Thymus (tissue), 11 donors: ENCODE measurements at regions not wholly inside any gene's neighbourhood (a gene's known extent, or its start where the extent isn't known, plus 50 kb on each side); places are given as distances from the start of the nearest gene placed in this dataset.

Experiments used
- DNase-seq, 9 donors: peaks; one replicate each; pipeline ENCODE4 v3.0.0-alpha.2; 2013; ENCODE audit warnings: low spot score in 9 of 9, low read depth in 6 of 9, missing footprints in 1 of 9
- H3K27ac ChIP-seq, 2 donors: one replicate each; pipeline ENCODE4 v1.5.1; 2013; ENCODE audit warnings: control low read depth in 1 of 2, low read depth in 1 of 2, low read length in 1 of 2, mild to moderate bottlenecking in 1 of 2, moderate library complexity in 1 of 2
- H3K27me3 ChIP-seq, 2 donors: one replicate each; pipeline ENCODE4 v1.5.1; 2013; ENCODE audit warnings: low read length in 1 of 2; ENCODE audit not compliant: control insufficient read depth in 2 of 2, insufficient read depth in 1 of 2
- H3K36me3 ChIP-seq, 2 donors: one replicate each; pipeline ENCODE4 v1.5.1; 2013; ENCODE audit warnings: low read length in 1 of 2, mild to moderate bottlenecking in 1 of 2, moderate library complexity in 1 of 2; ENCODE audit not compliant: control insufficient read depth in 2 of 2, insufficient read depth in 2 of 2
- H3K4me1 ChIP-seq, 2 donors: one replicate each; pipeline ENCODE4 v1.5.1; 2013; ENCODE audit warnings: low read length in 2 of 2; ENCODE audit not compliant: control insufficient read depth in 2 of 2, insufficient read depth in 2 of 2
- H3K4me3 ChIP-seq, 2 donors: one replicate each; pipeline ENCODE4 v1.5.1; 2013; ENCODE audit warnings: low read length in 2 of 2, control low read depth in 1 of 2, mild to moderate bottlenecking in 1 of 2
- H3K9me3 ChIP-seq, 2 donors: one replicate each; pipeline ENCODE4 v1.5.1; 2013; ENCODE audit warnings: low read length in 1 of 2, mild to moderate bottlenecking in 1 of 2; ENCODE audit not compliant: control insufficient read depth in 2 of 2, insufficient read depth in 1 of 2
- WGBS: extraction: QIAGEN DNeasy Blood & Tissue Kit; methylation state at CpG from one replicate; pipeline ENCODE4 v1.1.7; 2013; 5-methylcytosine and 5-hydroxymethylcytosine counted together
- donor health status: healthy.

DNA sequence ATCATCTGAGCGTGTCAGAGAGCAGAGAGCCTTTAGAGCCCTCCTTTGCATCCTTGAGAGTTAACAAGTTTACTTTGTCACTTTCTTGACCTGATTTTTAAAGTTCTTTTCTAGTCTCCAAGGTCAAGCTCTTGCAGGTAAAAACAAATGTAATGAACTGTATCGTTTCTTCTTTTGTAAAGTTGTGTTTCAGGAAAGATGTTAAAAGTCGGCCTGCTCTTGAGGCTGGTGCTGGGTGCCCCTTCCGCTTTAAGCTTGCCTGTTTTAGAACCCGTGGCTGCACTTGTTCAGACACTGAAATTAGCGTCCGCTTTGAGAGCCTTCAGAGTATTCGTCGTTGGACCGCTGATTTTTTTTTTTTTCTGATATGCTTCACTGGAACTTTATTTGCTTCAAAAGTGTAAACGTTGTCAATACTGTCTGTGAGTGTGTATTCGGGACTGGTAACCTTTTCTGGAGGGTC, 52.6 kb upstream of the ULK4 start:
- WGBS, result 2% methylated on average over 12 of the region's 12 CpGs
- DNase-seq, result peak in 5 of 9 donors; percentile 19 to 65 (median 29)
- peaks cover 7 to 21% of the 10 kb centered on the region in 2 donors for H3K4me1 ChIP-seq

GRCh38 chr3:42013691-42014457, 52.0 kb upstream of the ULK4 start:
- peak overlapping the region; percentile 52 to 70 for H3K27ac ChIP-seq
- DNase-seq, result peak in 5 of 9 donors; percentile 6 to 49 (median 23)
- under 1% methylated on average over 103 of the region's 103 CpGs for WGBS

More for the DNA sequence above, 52.6 kb upstream of the ULK4 start:
- H3K27ac ChIP-seq, result peak overlapping the region; percentile 52 to 70
- H3K9me3 ChIP-seq, result no peaks in the 10 kb centered on the region
- no peaks in the 10 kb centered on the region for H3K36me3 ChIP-seq
- H3K27me3 ChIP-seq, result peaks cover 0 to 7% of the 10 kb centered on the region in 2 donors
- H3K4me3 ChIP-seq, result peak overlapping the region; percentile 80 to 94

GRCh38 chr3:42012935-42013690, 51.2 kb upstream of the ULK4 start:
- Histone ChIP-seq H3K27ac (peak overlapping the region; percentile 85 to 91), H3K4me1 (peaks cover 7 to 21% of the 10 kb centered on the region in 2 donors), H3K9me3 (no peaks in the 10 kb centered on the region), H3K36me3 (no peaks in the 10 kb centered on the region), H3K4me3 (peak overlapping the region; percentile 55 to 94), H3K27me3 (peaks cover 0 to 7% of the 10 kb centered on the region in 2 donors)
- WGBS, result under 1% methylated on average over 58 of the region's 58 CpGs
- DNase-seq, result peak in 7 of 9 donors; percentile 52 to 78 (median 65)

More at GRCh38 chr3:42013691-42014457, 52.0 kb upstream of the ULK4 start:
- Histone ChIP-seq H3K27me3 (peaks cover 0 to 7% of the 10 kb centered on the region in 2 donors), H3K9me3 (no peaks in the 10 kb centered on the region), H3K4me1 (peaks cover 7 to 21% of the 10 kb centered on the region in 2 donors), H3K4me3 (peak overlapping the region; percentile 80 to 94), H3K36me3 (no peaks in the 10 kb centered on the region)

GRCh38 chr3:42012383-42012934, 50.6 kb upstream of the ULK4 start:
- 47% methylated on average over 2 of the region's 2 CpGs for WGBS
- H3K27ac ChIP-seq, result peak overlapping the region; percentile 85 to 91
- peaks cover 7 to 21% of the 10 kb centered on the region in 2 donors for H3K4me1 ChIP-seq
- peak in 1 of 9 donors; percentile 57 for DNase-seq
- peaks cover 0 to 7% of the 10 kb centered on the region in 2 donors for H3K27me3 ChIP-seq
- peak overlapping the region in 1 of 2 donors; percentile 94 for H3K4me3 ChIP-seq
- H3K36me3 ChIP-seq, result no peaks in the 10 kb centered on the region
- no peaks in the 10 kb centered on the region for H3K9me3 ChIP-seq
